Fibroblast of peridontal ligament (primary cell): ENCODE measurements at regions not wholly inside any gene's neighbourhood (a gene's known extent, or its start where the extent isn't known, plus 50 kb on each side); places are given as distances from the start of the nearest gene placed in this dataset.
A peak's percentile ranks its signal among the peaks of the same experiment; 100 is the strongest.
"Not testable (repeated sequence)": the region's sequence is repeated elsewhere in the genome, so short reads cannot be mapped to it uniquely, and the experiment has no call there.

Experiments used
- DNase-seq: peaks from one replicate; pipeline ENCODE4 v3.0.0-alpha.2; 2010; ENCODE audit errors: extremely low read depth

GRCh38 chr5:101260857-101261256 lies 357.8 kb upstream of the ST8SIA4 start:
- DNase-seq, result no peak

- DNase-seq, result no peak
Measured at GRCh38 chr5:101253096-101253495, 350.0 kb upstream of the ST8SIA4 start.

DNA sequence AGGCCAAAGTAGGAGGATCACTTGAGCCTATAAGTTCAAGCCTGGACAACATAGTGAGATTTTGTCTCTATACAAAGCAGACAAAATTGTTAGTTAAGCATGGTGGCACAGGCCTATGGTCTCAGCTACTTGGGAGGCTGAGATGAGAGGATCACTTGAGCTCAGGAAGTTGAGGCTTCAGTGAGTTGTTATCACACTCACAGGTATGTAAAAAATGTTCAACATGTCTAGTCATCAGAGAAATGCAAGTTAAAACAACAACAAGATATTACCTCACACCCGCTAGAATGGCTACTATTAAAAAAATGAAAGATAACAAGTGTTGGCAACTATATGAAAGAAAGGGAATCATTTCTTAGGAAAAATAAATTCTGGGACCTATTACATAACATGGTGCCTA lies 341.5 kb upstream of the ST8SIA4 start:
- no peak for DNase-seq

GRCh38 chr5:101212942-101213514 lies 309.9 kb upstream of the ST8SIA4 start:
- no peak for DNase-seq

GRCh38 chr5:101206534-101206933 lies 303.5 kb upstream of the ST8SIA4 start:
- DNase-seq, result no peak

DNA sequence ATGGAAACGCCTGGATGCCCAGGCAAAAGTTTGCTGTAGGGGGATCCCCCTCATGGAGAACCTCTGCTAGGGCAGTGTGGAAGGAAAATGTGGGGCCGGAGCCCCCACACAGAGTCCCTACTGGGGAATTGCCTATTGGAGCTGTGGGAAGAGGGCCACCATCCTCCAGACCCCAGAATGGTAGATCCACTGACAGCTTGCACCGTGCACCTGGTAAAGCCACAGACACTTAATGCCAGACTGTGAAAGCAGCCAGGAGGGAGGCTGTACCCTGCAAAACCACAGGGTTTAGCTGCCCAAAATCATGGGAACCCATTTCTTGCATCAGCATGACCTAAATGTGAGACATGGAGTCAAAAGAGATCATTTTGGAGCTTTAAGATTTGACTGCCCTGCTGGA lies 302.0 kb upstream of the ST8SIA4 start:
- not testable (repeated sequence) for DNase-seq

GRCh38 chr5:101180365-101180764 lies 277.3 kb upstream of the ST8SIA4 start:
- not testable (repeated sequence) for DNase-seq

DNA sequence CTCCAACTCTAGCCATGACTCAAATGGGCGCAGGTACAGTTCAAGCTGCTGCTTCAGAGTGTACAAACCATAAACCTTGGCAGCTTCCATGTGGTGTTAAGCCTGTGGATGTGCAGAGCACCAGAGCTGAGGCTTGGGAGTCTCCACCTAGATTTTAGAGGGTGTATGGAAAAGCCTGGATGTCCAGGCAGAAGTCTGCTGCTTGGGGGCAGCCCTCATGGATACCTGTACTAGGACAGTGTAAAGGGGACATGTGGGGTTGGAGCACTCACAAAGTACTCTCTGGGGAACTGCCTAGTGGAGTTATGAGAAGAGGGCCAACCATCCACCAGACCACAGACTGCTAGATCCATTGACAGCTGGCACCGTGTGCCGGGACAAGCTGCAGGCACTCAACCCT lies 273.5 kb upstream of the ST8SIA4 start:
- no peak for DNase-seq

- no peak for DNase-seq
Measured at GRCh38 chr5:101174981-101175380, 271.9 kb upstream of the ST8SIA4 start.

DNA sequence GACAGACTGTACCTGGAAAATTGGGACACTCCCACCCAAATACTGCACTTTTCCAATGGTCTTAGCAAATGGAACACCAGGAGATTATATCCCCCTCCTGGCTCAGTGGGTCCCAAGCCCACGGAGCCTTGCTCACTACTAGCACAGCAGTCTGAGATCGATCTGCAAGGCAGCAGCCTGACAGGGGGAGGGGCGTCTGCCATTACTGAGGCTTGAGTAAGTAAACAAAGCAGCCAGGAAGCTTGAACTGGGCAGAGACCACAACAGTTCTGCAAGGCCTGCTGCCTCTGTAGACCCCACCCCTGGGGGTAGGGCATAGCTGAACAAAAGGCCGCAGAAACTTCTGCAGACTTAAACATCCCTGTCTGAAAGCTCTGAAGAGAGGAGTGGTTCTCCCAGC lies 260.0 kb upstream of the ST8SIA4 start:
- no peak for DNase-seq

DNA sequence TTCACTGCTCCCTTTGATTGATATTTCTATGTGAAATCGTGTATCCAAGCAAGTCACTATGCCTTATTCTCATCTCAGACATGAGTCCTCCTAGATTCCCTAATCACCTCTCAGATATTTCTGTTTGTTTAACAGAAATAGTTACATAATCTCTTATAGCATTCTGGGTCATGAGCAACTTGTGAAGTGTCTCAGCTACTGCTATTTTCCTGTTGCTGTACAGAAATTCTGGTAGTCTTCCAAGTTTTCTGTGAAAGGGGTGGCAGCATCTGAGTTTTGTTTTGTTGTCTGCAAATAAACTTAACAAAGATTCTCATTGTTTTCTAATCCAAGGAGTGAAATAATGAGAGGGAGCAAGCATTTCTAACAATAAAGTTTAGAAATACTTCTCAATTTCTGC lies 256.9 kb upstream of the ST8SIA4 start:
- no peak for DNase-seq

DNA sequence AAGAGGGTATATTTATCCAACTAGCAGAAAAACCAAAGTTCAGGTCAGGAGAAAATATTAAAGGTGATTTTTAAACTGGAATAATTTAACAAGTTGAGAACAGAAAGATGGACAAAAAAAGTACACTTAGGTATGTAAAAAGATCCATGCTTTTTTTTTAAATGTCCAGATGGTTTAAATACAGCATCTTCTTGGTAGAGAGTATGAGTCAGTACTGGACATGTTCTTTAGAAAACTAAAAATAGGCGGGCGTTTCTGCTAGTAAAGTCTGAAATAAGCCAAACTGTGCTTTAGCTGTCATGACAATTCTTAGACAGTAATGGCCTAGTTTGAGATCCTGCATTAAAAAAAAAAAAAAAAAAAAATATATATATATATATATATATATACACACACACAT lies 255.9 kb upstream of the ST8SIA4 start:
- DNase-seq, result peak; percentile 8

DNA sequence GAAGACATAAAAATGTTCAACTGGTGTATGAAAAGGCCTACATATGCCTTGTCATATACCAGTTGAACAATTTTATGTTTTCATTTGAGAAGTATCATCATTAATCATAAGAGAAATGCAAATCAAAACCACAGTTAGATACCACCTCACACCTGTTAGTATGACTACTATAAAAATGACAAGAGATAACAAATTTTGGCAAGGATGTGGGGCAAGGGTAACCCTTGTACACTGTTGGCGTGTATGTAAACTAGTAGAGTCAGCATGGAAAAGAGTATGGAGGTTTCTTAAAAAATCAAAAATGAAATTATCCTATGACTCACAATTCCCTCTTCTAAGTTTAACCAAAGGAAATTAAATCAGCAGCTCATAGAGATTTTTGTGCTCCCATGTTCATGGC lies 250.4 kb upstream of the ST8SIA4 start:
- DNase-seq, result no peak

DNA sequence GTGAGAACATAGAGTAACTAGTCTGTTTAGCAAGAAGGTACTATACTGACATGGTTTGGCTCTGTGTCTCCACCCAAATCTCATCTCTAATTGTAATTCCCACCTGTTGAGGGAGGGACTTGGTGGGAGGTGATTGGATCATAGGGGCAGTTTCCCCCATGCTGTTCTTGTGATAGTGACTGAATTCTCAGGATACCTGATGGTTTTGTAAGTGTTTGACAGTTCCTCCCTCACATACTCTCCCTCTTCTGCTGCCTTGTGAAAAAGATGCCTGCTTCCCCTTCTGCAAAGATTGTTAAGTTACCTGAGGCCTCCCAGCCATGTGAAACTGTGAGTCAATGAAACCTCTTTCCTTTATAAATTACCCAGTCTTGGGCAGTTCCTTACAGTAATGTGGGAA lies 240.4 kb upstream of the ST8SIA4 start:
- DNase-seq, result no peak

DNA sequence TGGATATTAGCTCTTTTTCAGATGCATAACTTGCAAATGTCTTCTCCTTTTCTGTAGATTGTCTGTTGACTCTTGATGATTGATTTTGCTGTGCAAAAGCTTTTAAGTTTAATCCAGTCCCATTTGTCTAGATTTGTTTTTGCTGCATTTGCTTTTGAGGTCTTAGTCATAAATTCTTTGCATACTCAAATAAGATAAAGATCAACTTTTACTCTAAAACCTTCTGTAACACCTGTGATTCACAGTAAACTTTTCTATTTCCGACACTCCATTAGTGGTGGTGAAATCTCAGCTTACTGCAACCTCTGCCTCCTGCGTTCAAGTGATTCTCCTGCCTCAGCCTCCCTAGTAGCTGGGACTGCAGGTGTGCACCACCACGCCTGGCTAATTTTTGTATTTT lies 239.0 kb upstream of the ST8SIA4 start:
- no peak for DNase-seq

GRCh38 chr5:101136454-101136853 lies 233.4 kb upstream of the ST8SIA4 start:
- DNase-seq, result no peak

DNA sequence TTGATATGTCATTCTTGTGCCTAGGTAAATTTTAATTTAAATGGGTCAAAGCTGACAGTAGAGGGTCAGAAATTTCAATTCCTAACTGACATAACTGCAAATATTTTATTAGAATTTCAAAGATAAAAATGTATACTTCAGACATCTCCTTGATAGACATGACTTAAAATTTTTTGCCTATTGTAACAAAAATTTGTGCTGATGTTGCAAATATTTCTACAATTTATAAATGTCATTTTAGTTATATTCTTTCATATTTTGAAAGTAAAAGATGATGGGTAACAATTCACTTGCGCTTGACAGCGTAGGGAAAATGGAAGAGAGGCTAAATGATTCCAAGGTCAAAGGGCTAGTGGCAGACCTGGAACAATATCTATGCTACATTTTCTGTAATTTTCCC lies 220.3 kb upstream of the ST8SIA4 start:
- no peak for DNase-seq

DNA sequence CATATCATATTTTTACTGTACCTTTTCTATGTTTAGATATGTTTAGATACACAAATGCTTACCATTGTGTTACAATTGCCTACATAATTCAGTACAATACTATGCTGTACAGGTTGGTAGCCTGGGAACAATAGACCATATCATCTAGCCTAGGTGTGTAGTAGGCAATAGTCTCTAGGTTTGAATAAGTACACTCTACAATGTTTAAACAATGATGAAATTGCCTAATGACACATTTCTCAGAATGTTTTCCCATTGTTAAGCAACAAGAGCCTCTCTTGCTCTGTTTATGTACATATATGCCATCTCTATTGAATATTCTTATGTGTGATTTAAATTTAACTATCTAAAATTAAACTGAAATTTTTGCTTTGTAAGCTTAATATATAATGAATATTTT lies 209.6 kb upstream of the ST8SIA4 start:
- DNase-seq, result no peak

- DNase-seq, result no peak
Measured at GRCh38 chr5:101103874-101104273, 200.8 kb upstream of the ST8SIA4 start.

DNA sequence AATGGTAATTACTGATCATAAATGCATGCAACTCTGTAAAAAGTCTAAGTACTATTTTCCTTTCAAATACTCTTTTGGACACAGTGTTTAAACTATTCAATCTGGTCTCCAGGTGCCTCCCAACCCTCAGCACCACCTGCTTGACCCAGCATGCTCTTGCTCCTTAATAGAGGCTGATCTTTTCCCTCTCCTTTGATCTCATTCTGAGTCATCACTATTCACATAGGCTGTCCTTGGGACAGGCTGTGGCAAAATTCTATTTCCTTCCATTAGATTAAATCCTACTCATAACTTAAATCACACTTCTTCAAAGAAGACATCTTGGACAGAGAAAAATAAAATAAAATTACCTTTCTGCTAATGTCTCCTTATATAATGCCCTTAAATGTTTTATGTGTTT lies 199.4 kb upstream of the ST8SIA4 start:
- no peak for DNase-seq

- DNase-seq, result no peak
Measured at GRCh38 chr5:101091902-101092301, 188.8 kb upstream of the ST8SIA4 start.

- DNase-seq, result no peak
Measured at GRCh38 chr5:101084353-101084752, 181.3 kb upstream of the ST8SIA4 start.

- peak; percentile 73 for DNase-seq
Measured at GRCh38 chr5:101080462-101081240, 177.6 kb upstream of the ST8SIA4 start.

DNA sequence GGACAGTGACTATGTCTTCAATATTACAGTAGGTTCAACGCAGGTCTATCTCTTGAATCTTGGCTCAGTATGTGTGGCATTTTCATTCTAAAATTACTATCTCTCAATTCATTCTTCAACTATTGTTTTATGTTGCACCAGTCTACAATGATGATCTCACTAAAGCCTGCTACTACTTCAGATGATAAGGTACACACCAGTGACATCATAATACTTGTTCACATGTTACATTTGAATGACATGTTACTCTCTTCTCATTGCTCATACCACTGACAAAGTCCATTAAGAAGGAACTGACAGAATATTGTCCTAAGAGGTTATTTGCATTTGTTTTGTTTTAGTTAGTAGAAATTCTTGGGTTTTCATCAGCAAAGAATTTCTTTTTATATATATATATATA lies 165.2 kb upstream of the ST8SIA4 start:
- no peak for DNase-seq
